ENCODE measurements at regions not wholly inside any gene's neighbourhood (a gene's known extent, or its start where the extent isn't known, plus 50 kb on each side); places are given as distances from the start of the nearest gene placed in this dataset.

GRCh38 chr4:175561696-175562095, 250.4 kb downstream of the GPM6A start:
- FAIRE-seq: no peak

DNA sequence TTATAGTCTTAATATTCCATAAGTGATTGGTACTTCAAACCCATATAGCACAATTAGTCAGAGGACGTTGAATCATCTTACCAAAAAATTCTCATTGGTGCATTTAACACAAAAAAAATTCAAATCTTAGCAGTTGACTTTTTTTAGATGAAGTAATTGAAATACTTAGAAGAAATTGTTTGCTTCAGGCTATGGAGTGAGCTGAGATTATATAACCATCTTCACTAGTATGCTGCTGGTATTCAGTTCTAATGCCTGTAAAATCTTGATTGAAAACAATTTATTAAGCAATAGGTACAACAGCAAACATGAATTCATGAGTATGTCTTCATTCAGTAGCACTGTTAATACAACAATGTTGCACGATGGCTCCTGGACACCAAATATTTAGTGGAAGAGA, 250.0 kb downstream of the GPM6A start:
- no peak for FAIRE-seq

- no peak for FAIRE-seq
These were observed 249.5 kb downstream of the GPM6A start for GRCh38 chr4:175562542-175562941.
